ENCODE measurements at regions not wholly inside any gene's neighbourhood (a gene's known extent, or its start where the extent isn't known, plus 50 kb on each side); places are given as distances from the start of the nearest gene placed in this dataset.
A peak's percentile ranks its signal among the peaks of the same experiment; 100 is the strongest.

DNA sequence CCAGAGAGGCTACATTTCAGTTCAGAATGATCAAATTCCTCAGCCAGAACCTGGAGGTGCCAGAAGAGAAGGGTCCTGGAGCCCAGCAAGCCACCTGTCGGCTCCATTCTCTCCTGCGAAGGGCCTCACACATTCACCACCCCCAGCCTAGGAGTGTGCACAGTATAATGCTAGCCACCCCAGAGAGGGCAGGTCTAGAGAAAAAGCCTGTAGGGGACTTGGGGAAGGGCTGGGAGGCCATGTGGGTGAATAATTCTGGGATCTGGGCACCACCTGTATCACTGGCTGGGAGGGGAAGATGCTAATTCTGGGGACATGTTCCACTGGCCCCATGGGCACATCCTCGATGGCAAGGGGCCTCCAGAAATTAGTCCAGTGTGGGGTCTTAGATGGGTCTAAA is 127.6 kb upstream of the HNMT start:
- H3K36me3 ChIP-seq (ENCODE audit: low read depth, missing control alignments): no peaks in the 10 kb centered on the region
- no peaks in the 10 kb centered on the region for H3K9me3 ChIP-seq
- intact Hi-C loops (cut with DNase I; ENCODE audit: low total_unique reads): no loop called here
- no peak for DNase-seq
- H3K27ac ChIP-seq: no peak overlapping the region
- H3K4me1 ChIP-seq: no peaks in the 10 kb centered on the region
- 91 to 93% methylated on average over 3 of the region's 3 CpGs for WGBS, 2 donors
- H3K4me3 ChIP-seq: no peak overlapping the region
- H3K27me3 ChIP-seq: no peaks in the 10 kb centered on the region
- TF ChIP-seq, protein P1, sequence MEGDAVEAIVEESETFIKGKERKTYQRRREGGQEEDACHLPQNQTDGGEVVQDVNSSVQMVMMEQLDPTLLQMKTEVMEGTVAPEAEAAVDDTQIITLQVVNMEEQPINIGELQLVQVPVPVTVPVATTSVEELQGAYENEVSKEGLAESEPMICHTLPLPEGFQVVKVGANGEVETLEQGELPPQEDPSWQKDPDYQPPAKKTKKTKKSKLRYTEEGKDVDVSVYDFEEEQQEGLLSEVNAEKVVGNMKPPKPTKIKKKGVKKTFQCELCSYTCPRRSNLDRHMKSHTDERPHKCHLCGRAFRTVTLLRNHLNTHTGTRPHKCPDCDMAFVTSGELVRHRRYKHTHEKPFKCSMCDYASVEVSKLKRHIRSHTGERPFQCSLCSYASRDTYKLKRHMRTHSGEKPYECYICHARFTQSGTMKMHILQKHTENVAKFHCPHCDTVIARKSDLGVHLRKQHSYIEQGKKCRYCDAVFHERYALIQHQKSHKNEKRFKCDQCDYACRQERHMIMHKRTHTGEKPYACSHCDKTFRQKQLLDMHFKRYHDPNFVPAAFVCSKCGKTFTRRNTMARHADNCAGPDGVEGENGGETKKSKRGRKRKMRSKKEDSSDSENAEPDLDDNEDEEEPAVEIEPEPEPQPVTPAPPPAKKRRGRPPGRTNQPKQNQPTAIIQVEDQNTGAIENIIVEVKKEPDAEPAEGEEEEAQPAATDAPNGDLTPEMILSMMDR (IDR thresholded peaks at IDR 0.05): no peak
- TF ChIP-seq POLR2A (IDR thresholded peaks at IDR 0.05): no peak

DNA sequence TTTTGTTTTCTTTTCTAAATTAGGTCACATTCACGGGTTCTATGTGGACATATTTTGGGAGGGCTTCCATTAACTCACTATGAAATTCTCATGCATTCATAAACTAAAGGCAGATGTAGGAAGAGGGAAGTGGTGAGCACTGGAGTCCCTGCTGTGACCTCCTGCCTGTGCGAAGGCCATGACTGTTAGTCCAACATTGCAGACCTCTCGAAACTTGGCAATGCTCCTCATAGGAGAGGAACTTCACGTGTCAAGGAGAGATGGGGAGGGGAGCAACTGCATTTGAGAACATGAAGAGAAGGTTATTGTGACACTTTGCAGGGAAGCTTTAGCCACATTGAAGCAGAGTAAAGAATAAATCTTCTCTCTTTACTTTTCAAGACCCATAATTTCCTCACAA is 126.4 kb upstream of the HNMT start:
- H3K27me3 ChIP-seq: no peaks in the 10 kb centered on the region
- H3K27ac ChIP-seq: no peak overlapping the region
- H3K36me3 ChIP-seq (ENCODE audit: low read depth, missing control alignments): no peaks in the 10 kb centered on the region
- no peak overlapping the region for H3K4me3 ChIP-seq
- 64 to 66% methylated on average over 4 of the region's 4 CpGs for WGBS, 2 donors
- no peak for DNase-seq
- intact Hi-C loops (cut with DNase I; ENCODE audit: low total_unique reads): no loop called here
- no peaks in the 10 kb centered on the region for H3K9me3 ChIP-seq
- TF ChIP-seq, protein P1 (IDR thresholded peaks at IDR 0.05): no peak
- TF ChIP-seq POLR2A (IDR thresholded peaks at IDR 0.05): no peak
- no peaks in the 10 kb centered on the region for H3K4me1 ChIP-seq

DNA sequence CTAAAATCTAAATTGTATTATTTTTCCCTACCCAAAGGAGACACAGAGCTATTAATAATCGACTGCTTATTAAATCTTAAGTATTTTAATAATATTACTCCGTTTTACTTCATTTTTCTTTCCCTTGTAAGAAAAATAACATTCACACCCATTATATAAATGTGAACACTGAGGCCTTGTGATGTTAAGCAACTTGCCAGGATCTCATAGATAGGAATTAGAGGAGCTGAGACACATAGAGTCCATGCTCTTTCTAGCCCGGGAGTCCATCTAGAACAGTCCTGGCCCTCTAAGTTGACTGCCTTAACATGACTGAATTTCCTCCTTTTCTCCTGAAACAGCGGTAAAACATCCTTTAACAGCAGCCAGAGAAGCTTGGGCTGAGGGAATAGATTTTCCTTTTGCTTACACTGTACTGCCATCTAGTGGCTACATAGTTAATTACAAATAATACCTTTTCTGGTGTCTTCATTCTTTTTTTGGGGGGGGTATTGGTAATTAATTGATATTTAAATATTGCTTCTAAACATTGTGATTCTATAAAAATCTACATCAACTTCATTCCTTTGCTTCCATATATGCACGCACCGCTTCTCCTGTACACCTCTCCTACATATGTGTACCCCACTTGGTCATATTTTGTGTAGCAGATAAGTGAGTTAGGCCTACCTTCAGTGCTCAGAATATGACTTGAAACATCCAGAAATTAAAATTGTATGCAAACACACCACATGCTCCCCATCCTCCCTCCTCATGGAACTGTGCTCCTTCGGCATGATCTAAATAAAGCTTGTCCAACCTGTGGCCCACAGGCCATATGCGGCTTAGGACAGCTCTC is 125.8 kb upstream of the HNMT start:
- 35 to 43% methylated on average over 8 of the region's 8 CpGs for WGBS, 2 donors
- Histone ChIP-seq H3K27me3 (no peaks in the 10 kb centered on the region), H3K9me3 (no peaks in the 10 kb centered on the region), H3K36me3 (ENCODE audit: low read depth, missing control alignments) (no peaks in the 10 kb centered on the region), H3K27ac (no peak overlapping the region), H3K4me1 (no peaks in the 10 kb centered on the region), H3K4me3 (no peak overlapping the region)
- no peak for DNase-seq
- TF ChIP-seq, protein P1 (IDR thresholded peaks at IDR 0.05): peak; percentile 45 to 75 (median 62)
- no peak for TF ChIP-seq POLR2A (IDR thresholded peaks at IDR 0.05)
- intact Hi-C loops (cut with DNase I; ENCODE audit: low total_unique reads): no loop called here

DNA sequence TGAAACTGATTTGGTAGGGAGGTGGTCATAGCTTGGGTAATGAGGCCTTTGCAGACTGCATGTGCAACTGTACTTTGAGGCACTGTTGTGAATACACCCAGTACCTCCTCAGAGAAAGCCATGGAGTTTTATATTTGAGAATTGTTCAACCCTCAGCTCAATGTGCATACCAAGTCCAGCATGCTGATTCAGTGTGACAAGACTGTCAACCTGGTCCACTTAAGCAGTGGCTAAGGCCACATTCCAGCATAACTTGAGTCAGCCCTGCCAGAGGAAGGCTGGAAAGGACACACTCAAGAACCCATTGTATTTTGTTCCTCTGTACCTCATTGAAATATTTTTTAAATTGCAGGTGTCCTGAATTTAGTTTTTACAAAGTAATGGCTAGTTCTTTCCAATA is 121.8 kb upstream of the HNMT start:
- Histone ChIP-seq H3K4me1 (no peaks in the 10 kb centered on the region), H3K27me3 (no peaks in the 10 kb centered on the region), H3K36me3 (ENCODE audit: low read depth, missing control alignments) (no peaks in the 10 kb centered on the region), H3K27ac (no peak overlapping the region), H3K9me3 (no peaks in the 10 kb centered on the region), H3K4me3 (no peak overlapping the region)
- no peak for TF ChIP-seq POLR2A (IDR thresholded peaks at IDR 0.05)
- TF ChIP-seq, protein P1 (IDR thresholded peaks at IDR 0.05): no peak
- intact Hi-C loops (cut with DNase I; ENCODE audit: low total_unique reads): no loop called here
- DNase-seq: no peak

DNA sequence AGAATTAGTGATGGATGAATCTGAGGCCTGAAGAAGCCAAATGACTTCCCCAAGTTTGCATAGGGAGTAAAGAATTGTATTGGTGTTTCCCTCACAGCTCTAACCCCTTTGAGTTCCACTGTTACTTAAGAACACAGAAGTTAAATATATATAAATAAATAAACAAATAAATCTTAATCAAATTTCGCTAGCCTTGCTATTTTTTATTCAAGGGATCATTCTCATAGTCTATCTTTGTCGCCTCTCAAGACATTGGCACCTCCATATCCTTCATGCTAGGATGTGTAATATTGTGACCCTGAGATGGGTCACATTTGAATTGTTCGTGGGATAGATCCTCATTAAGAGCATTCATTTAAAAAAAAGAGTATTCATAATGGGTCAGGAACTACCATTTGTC is 121.3 kb upstream of the HNMT start:
- no peaks in the 10 kb centered on the region for H3K36me3 ChIP-seq (ENCODE audit: low read depth, missing control alignments)
- WGBS, 2 donors: 76 to 80% methylated on average over 3 of the region's 3 CpGs
- H3K4me1 ChIP-seq: no peaks in the 10 kb centered on the region
- H3K27ac ChIP-seq: no peak overlapping the region
- H3K27me3 ChIP-seq: no peaks in the 10 kb centered on the region
- no peak overlapping the region for H3K4me3 ChIP-seq
- TF ChIP-seq, protein P1 (IDR thresholded peaks at IDR 0.05): no peak
- no peak for TF ChIP-seq POLR2A (IDR thresholded peaks at IDR 0.05)
- H3K9me3 ChIP-seq: no peaks in the 10 kb centered on the region
- intact Hi-C loops (cut with DNase I; ENCODE audit: low total_unique reads): no loop called here
- no peak for DNase-seq
